VCaP (cell line): ENCODE measurements at regions not wholly inside any gene's neighbourhood (a gene's known extent, or its start where the extent isn't known, plus 50 kb on each side); places are given as distances from the start of the nearest gene placed in this dataset.

Experiments
- H3K27ac ChIP-seq: fragments of 450-650 bp; 2 replicates; pipeline ENCODE4 v1.5.1; 2017
- TF ChIP-seq, protein P1 (sequence below): fragments of 450-650 bp; conservative IDR thresholded peaks from 2 replicates; pipeline ENCODE4 v1.5.1; 2017; ENCODE audit warnings: mild to moderate bottlenecking, moderate library complexity

DNA sequence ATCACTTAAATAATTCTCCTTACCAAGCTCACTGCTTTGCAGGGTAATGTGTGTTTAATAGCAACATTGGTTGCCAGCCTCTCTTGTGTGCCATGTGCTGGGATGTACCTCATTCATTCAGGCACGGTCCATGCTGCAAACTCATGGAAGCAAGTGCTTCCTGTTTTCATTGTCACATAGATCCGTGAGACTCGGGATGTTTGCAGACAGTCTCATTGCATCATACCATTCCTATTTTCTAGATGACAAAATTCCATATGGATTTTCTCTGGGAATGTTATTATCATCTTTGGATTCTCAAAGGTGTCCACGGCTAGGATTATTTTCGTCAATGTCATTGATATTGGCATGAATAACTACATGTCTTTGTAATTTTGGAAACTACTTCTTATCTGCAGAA is 60.0 kb upstream of the HDAC4 start:
- TF ChIP-seq, protein P1, sequence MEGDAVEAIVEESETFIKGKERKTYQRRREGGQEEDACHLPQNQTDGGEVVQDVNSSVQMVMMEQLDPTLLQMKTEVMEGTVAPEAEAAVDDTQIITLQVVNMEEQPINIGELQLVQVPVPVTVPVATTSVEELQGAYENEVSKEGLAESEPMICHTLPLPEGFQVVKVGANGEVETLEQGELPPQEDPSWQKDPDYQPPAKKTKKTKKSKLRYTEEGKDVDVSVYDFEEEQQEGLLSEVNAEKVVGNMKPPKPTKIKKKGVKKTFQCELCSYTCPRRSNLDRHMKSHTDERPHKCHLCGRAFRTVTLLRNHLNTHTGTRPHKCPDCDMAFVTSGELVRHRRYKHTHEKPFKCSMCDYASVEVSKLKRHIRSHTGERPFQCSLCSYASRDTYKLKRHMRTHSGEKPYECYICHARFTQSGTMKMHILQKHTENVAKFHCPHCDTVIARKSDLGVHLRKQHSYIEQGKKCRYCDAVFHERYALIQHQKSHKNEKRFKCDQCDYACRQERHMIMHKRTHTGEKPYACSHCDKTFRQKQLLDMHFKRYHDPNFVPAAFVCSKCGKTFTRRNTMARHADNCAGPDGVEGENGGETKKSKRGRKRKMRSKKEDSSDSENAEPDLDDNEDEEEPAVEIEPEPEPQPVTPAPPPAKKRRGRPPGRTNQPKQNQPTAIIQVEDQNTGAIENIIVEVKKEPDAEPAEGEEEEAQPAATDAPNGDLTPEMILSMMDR: no peak
- no peak overlapping the region for H3K27ac ChIP-seq

GRCh38 chr2:239459606-239460005 is 58.8 kb upstream of the HDAC4 start:
- TF ChIP-seq, protein P1: no peak

GRCh38 chr2:239459056-239459455 is 58.2 kb upstream of the HDAC4 start:
- H3K27ac ChIP-seq: no peak overlapping the region
- TF ChIP-seq, protein P1: no peak

More at GRCh38 chr2:239459606-239460005, 58.8 kb upstream of the HDAC4 start:
- no peak overlapping the region for H3K27ac ChIP-seq

GRCh38 chr2:239457586-239458445 is 57.0 kb upstream of the HDAC4 start:
- TF ChIP-seq, protein P1: no peak
- H3K27ac ChIP-seq: no peak overlapping the region

- H3K27ac ChIP-seq: no peak overlapping the region
- TF ChIP-seq, protein P1: no peak
Observed at GRCh38 chr2:239456940-239457339, 56.1 kb upstream of the HDAC4 start.

- H3K27ac ChIP-seq: no peak overlapping the region
- TF ChIP-seq, protein P1: no peak
Observed at GRCh38 chr2:239455436-239456203, 54.8 kb upstream of the HDAC4 start.

DNA sequence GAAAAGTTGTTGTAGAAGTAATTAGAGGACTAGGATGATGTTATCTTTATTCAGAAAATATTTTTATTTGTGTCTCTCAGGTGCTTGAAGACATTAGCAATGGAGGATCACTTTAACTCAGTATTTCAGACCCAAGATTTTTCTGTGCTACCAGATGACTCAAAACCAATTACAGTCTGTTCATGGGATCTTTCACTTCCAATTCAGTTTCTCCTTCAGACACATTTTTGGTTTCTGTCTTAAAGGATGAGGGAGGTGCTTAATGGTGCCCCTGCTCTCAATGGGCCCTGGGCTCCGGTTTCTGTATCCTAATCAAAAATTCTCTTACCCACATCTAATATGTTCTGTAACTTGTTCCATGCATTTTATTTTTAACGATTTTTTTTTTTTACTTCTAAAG is 53.7 kb upstream of the HDAC4 start:
- no peak overlapping the region for H3K27ac ChIP-seq
- TF ChIP-seq, protein P1: no peak
